GM21367 (cell line): ENCODE measurements at regions not wholly inside any gene's neighbourhood (a gene's known extent, or its start where the extent isn't known, plus 50 kb on each side); places are given as distances from the start of the nearest gene placed in this dataset.

Experiments used
- ATAC-seq: cut with Tn5 transposase; IDR thresholded peaks from one replicate; pipeline ENCODE4 v1.9.1; 2021; ENCODE audit not compliant: unreplicated experiment

GRCh38 chr18:57991552-57991951, 52.5 kb upstream of the NEDD4L start:
- ATAC-seq = no peak

- no peak for ATAC-seq
These were observed 54.5 kb upstream of the NEDD4L start for GRCh38 chr18:57989536-57989935.

- ATAC-seq = no peak
These were observed 59.4 kb upstream of the NEDD4L start for GRCh38 chr18:57984490-57985115.

GRCh38 chr18:57983965-57984364, 60.1 kb upstream of the NEDD4L start:
- no peak for ATAC-seq

GRCh38 chr18:57983472-57983871, 60.6 kb upstream of the NEDD4L start:
- ATAC-seq = no peak

GRCh38 chr18:57982372-57983021, 61.5 kb upstream of the NEDD4L start:
- ATAC-seq = no peak

- ATAC-seq = no peak
These were observed 62.6 kb upstream of the NEDD4L start for GRCh38 chr18:57981308-57982028.

- ATAC-seq = no peak
These were observed 63.3 kb upstream of the NEDD4L start for GRCh38 chr18:57980573-57981307.

GRCh38 chr18:57976230-57976773, 67.7 kb upstream of the NEDD4L start:
- ATAC-seq = no peak

- no peak for ATAC-seq
These were observed 68.2 kb upstream of the NEDD4L start for GRCh38 chr18:57975805-57976204.

GRCh38 chr18:57974585-57975265, 69.3 kb upstream of the NEDD4L start:
- no peak for ATAC-seq

GRCh38 chr18:57973889-57974288, 70.1 kb upstream of the NEDD4L start:
- no peak for ATAC-seq

- ATAC-seq = no peak
These were observed 73.5 kb upstream of the NEDD4L start for GRCh38 chr18:57970356-57971095.

- no peak for ATAC-seq
These were observed 74.2 kb upstream of the NEDD4L start for GRCh38 chr18:57969824-57970223.

- no peak for ATAC-seq
These were observed 78.8 kb upstream of the NEDD4L start for GRCh38 chr18:57965246-57965645.

GRCh38 chr18:57961876-57962505, 82.0 kb upstream of the NEDD4L start:
- no peak for ATAC-seq

GRCh38 chr18:57961411-57961810, 82.6 kb upstream of the NEDD4L start:
- ATAC-seq = no peak

GRCh38 chr18:57959278-57959677, 84.7 kb upstream of the NEDD4L start:
- no peak for ATAC-seq

GRCh38 chr18:57957210-57957609, 86.8 kb upstream of the NEDD4L start:
- ATAC-seq = no peak

GRCh38 chr18:57956491-57956890, 87.5 kb upstream of the NEDD4L start:
- no peak for ATAC-seq
